HCT116 (cell line): ENCODE measurements at regions not wholly inside any gene's neighbourhood (a gene's known extent, or its start where the extent isn't known, plus 50 kb on each side); places are given as distances from the start of the nearest gene placed in this dataset.

Experiments
- ATAC-seq: fragments of 200-7000 bp; cut with Tn5 transposase; 2 replicates; pipeline ENCODE4 v1.9.1; 2020; ENCODE audit warnings: mild to moderate bottlenecking, moderate library complexity
- BruUV-seq: library from RNA; stranded (reverse); fragments of 400-500 nt; replicated peaks from 2 replicates; lab custom pipeline; 2021; lab: Mats Ljungman, UMichigan
- CTCF ChIA-PET: fragments of 300-600 bp; sonication (Branson Sonifier 250); formaldehyde crosslinking; loops from one replicate; lab custom pipeline; 2021; ENCODE audit warnings: antibody characterized with exemption; lab: Charles Lee
- POLR2A ChIA-PET: fragments of 300-600, 350-600 bp; sonication (Branson Sonifier 250); formaldehyde crosslinking; loops from one replicate; lab custom pipeline; 2021; ENCODE audit warnings: antibody characterized with exemption; lab: Charles Lee
- RAD21 ChIA-PET, 2 experiments: fragments of 300-600 bp; sonication (Branson Sonifier 250); formaldehyde crosslinking; loops; one replicate each; lab custom pipeline; 2023; ENCODE audit warnings: low total read pairs in 2 of 2; ENCODE audit not compliant: uncharacterized antibody in 2 of 2, unreplicated experiment in 2 of 2, low non-redundant PET in 1 of 2; lab: Charles Lee
- DNase-seq: peaks from one replicate; pipeline ENCODE4 v3.0.0-alpha.2; 2010; ENCODE audit warnings: low read depth, low spot score
- H2AFZ ChIP-seq: fragments of 200-600 bp; shearing (Covaris generic), sonication (generic); 2 replicates; pipeline ENCODE4 v1.6.1; 2017; ENCODE audit warnings: low read depth, mixed run types, mixed read lengths, antibody characterized with exemption, low read length; ENCODE audit not compliant: poor library complexity, severe bottlenecking
- H3K27ac ChIP-seq: 2 replicates; pipeline ENCODE4 v1.5.1; 2012; ENCODE audit warnings: low read depth, low read length
- H3K27me3 ChIP-seq: fragments of 200-600 bp; sonication (generic); 2 replicates; pipeline ENCODE4 v1.6.1; 2016; ENCODE audit warnings: mixed run types, low read length, mixed read lengths; ENCODE audit not compliant: insufficient read depth
- H3K36me3 ChIP-seq, 2 experiments: fragments of 200-500 bp in 1 of 2; fragments of 200-600 bp in 1 of 2; sonication (Bioruptor generic) in 1 of 2; sonication (generic) in 1 of 2; 2 replicates each; pipeline versions ENCODE4 v1.5.1 to v1.6.1; 2014 to 2016; ENCODE audit warnings: low read length in 2 of 2, inconsistent platforms in 1 of 2, mixed read lengths in 1 of 2, mixed run types in 1 of 2; ENCODE audit not compliant: insufficient read depth in 2 of 2, control insufficient read depth in 1 of 2
- H3K4me1 ChIP-seq, 2 experiments: fragments of 200-600 bp in 1 of 2; sonication (generic) in 1 of 2; 2 replicates each; pipeline versions ENCODE4 v1.5.1 to v1.6.1; 2012 to 2017; ENCODE audit warnings: low read length in 2 of 2, inconsistent platforms in 1 of 2, mild to moderate bottlenecking in 1 of 2, mixed read lengths in 1 of 2, mixed run types in 1 of 2, moderate library complexity in 1 of 2; ENCODE audit not compliant: insufficient read depth in 2 of 2, control insufficient read depth in 1 of 2
- H3K4me2 ChIP-seq: fragments of 200-600 bp; sonication (generic); 2 replicates; pipeline ENCODE4 v1.6.1; 2017; ENCODE audit warnings: mixed run types, low read length, mixed read lengths
- H3K4me3 ChIP-seq, 2 experiments: fragments of 200-600 bp in 1 of 2; sonication (generic) in 1 of 2; replicated peaks in 1 of 2; 2 replicates each; pipeline ENCODE4 v1.5.1; 2011 to 2016; ENCODE audit warnings: low read length in 2 of 2, control low read depth in 1 of 2, low read depth in 1 of 2, mild to moderate bottlenecking in 1 of 2, mixed read lengths in 1 of 2, mixed run types in 1 of 2
- H3K79me2 ChIP-seq: fragments of 200-600 bp; sonication (generic); 2 replicates; pipeline ENCODE4 v1.6.1; 2017; ENCODE audit warnings: mild to moderate bottlenecking, mixed run types, low read length, moderate library complexity, mixed read lengths; ENCODE audit not compliant: insufficient read depth
- H3K9ac ChIP-seq: fragments of 200-600 bp; sonication (generic); 2 replicates; pipeline ENCODE4 v1.6.1; 2016; ENCODE audit warnings: low read length, mixed read lengths
- H3K9me2 ChIP-seq: fragments of 200-600 bp; sonication (generic), shearing (Covaris generic); 2 replicates; pipeline ENCODE4 v1.6.1; 2017; ENCODE audit warnings: mixed run types, mild to moderate bottlenecking, moderate library complexity; ENCODE audit not compliant: insufficient read depth
- H3K9me3 ChIP-seq, 2 experiments: fragments of 200-500 bp in 1 of 2; fragments of 200-600 bp in 1 of 2; sonication (Bioruptor generic) in 1 of 2; sonication (generic) in 1 of 2; 2 replicates each; pipeline ENCODE4 v1.6.1; 2014 to 2017; ENCODE audit warnings: low read length in 2 of 2, mixed read lengths in 2 of 2, inconsistent platforms in 1 of 2, low read depth in 1 of 2, mild to moderate bottlenecking in 1 of 2, mixed run types in 1 of 2, moderate library complexity in 1 of 2; ENCODE audit not compliant: control insufficient read depth in 1 of 2, insufficient read depth in 1 of 2
- H4K20me1 ChIP-seq: fragments of 200-600 bp; sonication (generic), shearing (Covaris generic); 2 replicates; pipeline ENCODE4 v1.6.1; 2017; ENCODE audit warnings: mixed run types, mild to moderate bottlenecking, moderate library complexity; ENCODE audit not compliant: insufficient read depth
- SIN3A ChIP-seq: IDR thresholded peaks from 2 replicates; pipeline ENCODE4 v1.6.1; 2012; ENCODE audit warnings: low read depth
- intact Hi-C: fragments of 100-400 bp; cut with micrococcal nuclease; formaldehyde crosslinking; loops from 2 replicates; pipeline ENCODE4 v1.10.0; 2022

DNA sequence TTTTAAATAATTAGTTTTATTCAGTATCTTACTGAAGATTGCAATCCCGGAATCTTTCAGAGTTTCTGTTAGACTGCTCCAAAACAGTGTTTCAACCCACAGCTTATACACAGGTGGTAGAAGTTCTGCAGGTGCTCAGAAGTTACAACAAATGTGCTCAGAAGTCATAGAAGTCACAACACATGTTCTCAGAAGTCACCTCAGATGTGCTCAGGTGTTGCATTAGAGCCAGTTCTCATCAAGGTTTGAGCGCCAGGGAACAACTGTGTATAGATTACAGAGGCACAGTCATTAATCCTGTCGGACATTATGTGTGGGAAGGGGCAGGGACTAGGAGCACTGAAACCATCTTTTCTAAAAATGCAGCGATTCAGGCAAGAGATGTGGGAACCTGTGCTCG lies 124.5 kb downstream of the ARSF start:
- ChIA-PET RAD21 (no interaction called here), POLR2A (no interaction called here), CTCF (no interaction called here)
- Histone ChIP-seq H4K20me1 (no peaks in the 10 kb centered on the region), H3K36me3 (no peaks in the 10 kb centered on the region), H3K4me2 (no peak overlapping the region), H3K4me3 (no peak overlapping the region), H3K9me3 (no peaks in the 10 kb centered on the region), H3K9me2 (no peaks in the 10 kb centered on the region), H3K4me1 (no peaks in the 10 kb centered on the region), H3K9ac (no peak overlapping the region), H2AFZ (no peak overlapping the region), H3K27ac (no peak overlapping the region), H3K79me2 (no peaks in the 10 kb centered on the region), H3K27me3 (no peaks in the 10 kb centered on the region)
- BruUV-seq: no TSS peak
- no peak for DNase-seq
- ATAC-seq: no peak
- TF ChIP-seq SIN3A: no peak
- intact Hi-C loops: no loop called here
